Endothelial cell of umbilical vein (primary cell): ENCODE measurements at regions not wholly inside any gene's neighbourhood (a gene's known extent, or its start where the extent isn't known, plus 50 kb on each side); places are given as distances from the start of the nearest gene placed in this dataset.

ENCODE experiments used
- BruUV-seq: library from RNA; stranded (reverse); fragments of 400-500 nt; replicated peaks from 2 replicates; lab custom pipeline; 2021; lab: Mats Ljungman, UMichigan
- CTCF ChIA-PET: fragments of 300-600, 350-600 bp; sonication (Branson Sonifier 250); formaldehyde crosslinking; loops from one replicate; lab custom pipeline; 2021; ENCODE audit warnings: antibody characterized with exemption, inconsistent platforms; lab: Charles Lee
- POLR2A ChIA-PET: fragments of 300-600, 350-600 bp; sonication (Branson Sonifier 250); formaldehyde crosslinking; loops from one replicate; lab custom pipeline; 2021; ENCODE audit warnings: antibody characterized with exemption, inconsistent platforms; lab: Charles Lee
- DNase-seq: peaks from one replicate; pipeline ENCODE4 v3.0.0-alpha.2; 2011; ENCODE audit warnings: low read depth, low spot score
- FAIRE-seq: peaks from 2 replicates; lab custom pipeline; 2011; peaks lifted over from hg19 to GRCh38; lab: Jason Lieb, UNC
- H2AFZ ChIP-seq: 2 replicates; pipeline ENCODE4 v1.6.0; 2012; ENCODE audit warnings: low read depth, low read length, control low read depth, inconsistent platforms
- H3K27ac ChIP-seq: 2 replicates; pipeline ENCODE4 v1.5.1; 2011; ENCODE audit warnings: low read depth, mild to moderate bottlenecking, control low read depth, low read length, moderate library complexity; ENCODE audit not compliant: insufficient read depth
- H3K27me3 ChIP-seq, 2 experiments: 2 replicates each; pipeline versions ENCODE4 v1.6.0 to v1.6.1; 2011; ENCODE audit warnings: low read length in 2 of 2, mixed read lengths in 1 of 2; ENCODE audit not compliant: control insufficient read depth in 2 of 2, insufficient read depth in 2 of 2
- H3K36me3 ChIP-seq, 2 experiments: 2 replicates in 1 of 2; 3 replicates in 1 of 2; pipeline ENCODE4 v1.5.1; 2011; ENCODE audit warnings: low read length in 2 of 2, mild to moderate bottlenecking in 1 of 2, moderate library complexity in 1 of 2; ENCODE audit not compliant: control insufficient read depth in 2 of 2, insufficient read depth in 2 of 2; ENCODE audit errors: extremely low read depth in 1 of 2
- H3K4me1 ChIP-seq: 3 replicates; pipeline ENCODE4 v1.5.1; 2011; ENCODE audit warnings: mild to moderate bottlenecking, low read length; ENCODE audit not compliant: control insufficient read depth, insufficient read depth; ENCODE audit errors: extremely low read depth
- H3K4me2 ChIP-seq: 2 replicates; pipeline ENCODE4 v1.6.1; 2011; ENCODE audit warnings: low read length, control low read depth, mixed read lengths; ENCODE audit not compliant: insufficient read depth
- H3K4me3 ChIP-seq, 3 experiments: fragments of 200-600 bp in 1 of 3; sonication (generic), shearing (Covaris generic) in 1 of 3; replicated peaks in 1 of 3; 2 replicates each; pipeline ENCODE4 v1.5.1; 2011 to 2016; ENCODE audit warnings: control low read depth in 3 of 3, low read length in 3 of 3, mild to moderate bottlenecking in 2 of 3, inconsistent platforms in 1 of 3, low read depth in 1 of 3, moderate library complexity in 1 of 3; ENCODE audit not compliant: insufficient read depth in 1 of 3
- H3K79me2 ChIP-seq: 2 replicates; pipeline ENCODE4 v1.6.0; 2012; ENCODE audit warnings: low read length, inconsistent platforms; ENCODE audit not compliant: control insufficient read depth, insufficient read depth
- H3K9ac ChIP-seq: replicated peaks from 2 replicates; pipeline ENCODE3; 2011; ENCODE audit warnings: low read length, control low read depth; ENCODE audit not compliant: insufficient read depth; ENCODE audit errors: extremely low read depth
- H3K9me1 ChIP-seq: replicated peaks from 3 replicates; pipeline ENCODE4 v1.6.0; 2011; ENCODE audit warnings: mild to moderate bottlenecking, low read length; ENCODE audit not compliant: control insufficient read depth, insufficient read depth; ENCODE audit errors: extremely low read depth
- H3K9me3 ChIP-seq: replicated peaks from 2 replicates; pipeline ENCODE4 v1.5.1; 2012; ENCODE audit warnings: low read length, inconsistent platforms; ENCODE audit not compliant: control insufficient read depth, insufficient read depth
- H4K20me1 ChIP-seq: replicated peaks from 2 replicates; pipeline ENCODE3; 2011; ENCODE audit warnings: mild to moderate bottlenecking, low read length; ENCODE audit not compliant: control insufficient read depth, insufficient read depth; ENCODE audit errors: extremely low read depth
- EZH2 ChIP-seq: IDR thresholded peaks from 2 replicates; pipeline ENCODE4 v1.6.1; 2012; ENCODE audit warnings: borderline replicate concordance, low read depth, mild to moderate bottlenecking, moderate library complexity, low read length, inconsistent platforms; ENCODE audit not compliant: severe bottlenecking
- FOS ChIP-seq: IDR thresholded peaks from 2 replicates; pipeline ENCODE4 v1.6.1; 2011; ENCODE audit warnings: mild to moderate bottlenecking, low read length, moderate library complexity, borderline replicate concordance; ENCODE audit not compliant: insufficient read depth
- GATA2 ChIP-seq: IDR thresholded peaks from 2 replicates; pipeline ENCODE4 v1.7.0; 2011; ENCODE audit warnings: low read depth, mild to moderate bottlenecking, moderate library complexity, mixed read lengths, low read length; ENCODE audit not compliant: insufficient read length, insufficient read depth
- JUN ChIP-seq: IDR thresholded peaks from 2 replicates; pipeline ENCODE4 v1.6.1; 2011; ENCODE audit warnings: borderline replicate concordance, low read depth; ENCODE audit not compliant: insufficient read length, insufficient read depth
- MYC ChIP-seq: IDR thresholded peaks from one replicate; pipeline ENCODE4 v1.6.1; 2011; ENCODE audit warnings: mild to moderate bottlenecking, low read depth, low read length
- POLR2A ChIP-seq: IDR thresholded peaks from 2 replicates; pipeline ENCODE4 v1.6.1; 2012; ENCODE audit warnings: low read depth, mild to moderate bottlenecking, control low read depth, low read length
- dilution Hi-C: fragments of 300-500 bp; cut with MboI; formaldehyde crosslinking; loops from one replicate; pipeline ENCODE4 v1.15.0; 2019; ENCODE audit warnings: low sequenced_read_pairs; ENCODE audit not compliant: extremely low pct_ligation_motif_present
- intact Hi-C: fragments of 100-400 bp; cut with micrococcal nuclease; formaldehyde crosslinking; loops from one replicate; pipeline ENCODE4 v1.10.0; 2022
- TF ChIP-seq, protein P1 (sequence below), 2 donors: IDR thresholded peaks; 1 replicate in 1 of 2; 2 replicates in 1 of 2; pipeline ENCODE4 v1.5.1; 2011; ENCODE audit warnings: low read length in 2 of 2, mild to moderate bottlenecking in 2 of 2, moderate library complexity in 2 of 2, control low read depth in 1 of 2, inconsistent platforms in 1 of 2, low read depth in 1 of 2; ENCODE audit not compliant: insufficient read depth in 1 of 2; ENCODE audit errors: extremely low read depth in 1 of 2

DNA sequence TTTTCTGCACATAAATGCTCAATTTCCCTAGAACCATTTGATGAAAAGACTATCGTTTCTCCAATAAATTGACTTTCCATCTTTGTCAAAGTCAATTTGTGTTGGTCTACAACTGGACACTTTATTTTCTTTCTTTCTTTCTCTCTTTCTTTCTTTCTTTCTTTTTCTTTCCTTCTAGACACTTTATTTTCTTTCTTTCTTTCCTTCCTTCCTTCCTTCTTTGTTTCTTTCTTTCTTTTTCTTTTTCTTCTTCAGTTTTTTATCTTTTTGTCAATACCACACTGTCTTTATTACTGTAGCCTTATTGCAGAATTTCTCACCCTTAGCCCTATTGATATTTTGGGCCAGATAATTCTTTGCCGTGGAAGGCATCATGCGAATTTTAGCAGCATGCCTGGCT lies 73.5 kb downstream of the FASLG start:
- dilution Hi-C loops: no loop called here
- intact Hi-C loops: no loop called here
- H3K79me2 ChIP-seq: no peaks in the 10 kb centered on the region
- TF ChIP-seq JUN (no peak), MYC (no peak), POLR2A (no peak)
- TF ChIP-seq, protein P1, sequence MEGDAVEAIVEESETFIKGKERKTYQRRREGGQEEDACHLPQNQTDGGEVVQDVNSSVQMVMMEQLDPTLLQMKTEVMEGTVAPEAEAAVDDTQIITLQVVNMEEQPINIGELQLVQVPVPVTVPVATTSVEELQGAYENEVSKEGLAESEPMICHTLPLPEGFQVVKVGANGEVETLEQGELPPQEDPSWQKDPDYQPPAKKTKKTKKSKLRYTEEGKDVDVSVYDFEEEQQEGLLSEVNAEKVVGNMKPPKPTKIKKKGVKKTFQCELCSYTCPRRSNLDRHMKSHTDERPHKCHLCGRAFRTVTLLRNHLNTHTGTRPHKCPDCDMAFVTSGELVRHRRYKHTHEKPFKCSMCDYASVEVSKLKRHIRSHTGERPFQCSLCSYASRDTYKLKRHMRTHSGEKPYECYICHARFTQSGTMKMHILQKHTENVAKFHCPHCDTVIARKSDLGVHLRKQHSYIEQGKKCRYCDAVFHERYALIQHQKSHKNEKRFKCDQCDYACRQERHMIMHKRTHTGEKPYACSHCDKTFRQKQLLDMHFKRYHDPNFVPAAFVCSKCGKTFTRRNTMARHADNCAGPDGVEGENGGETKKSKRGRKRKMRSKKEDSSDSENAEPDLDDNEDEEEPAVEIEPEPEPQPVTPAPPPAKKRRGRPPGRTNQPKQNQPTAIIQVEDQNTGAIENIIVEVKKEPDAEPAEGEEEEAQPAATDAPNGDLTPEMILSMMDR (IDR thresholded peaks at IDR 0.05; ENCODE audit: extremely low read depth in 1 of 2, insufficient read depth in 1 of 2, low read depth in 1 of 2, low read length in 2 of 2): no peak
- H3K36me3 ChIP-seq: no peaks in the 10 kb centered on the region
- ChIA-PET POLR2A (no interaction called here), CTCF (interaction anchor here (1.3 to 2.9 kb wide), 2 partner anchors 13 to 123 kb away, joined by 3 to 11 read pairs; no protein-coding TSS in a partner anchor)
- no peak overlapping the region for H3K9ac ChIP-seq
- BruUV-seq: no TSS peak
- no peak overlapping the region for H3K27ac ChIP-seq
- no peak overlapping the region for H3K4me2 ChIP-seq
- FAIRE-seq (no peak), DNase-seq (no peak)
- H3K27me3 ChIP-seq: no peaks in the 10 kb centered on the region
- H3K4me1 ChIP-seq: no peaks in the 10 kb centered on the region
- H3K9me3 ChIP-seq: no peaks in the 10 kb centered on the region
- H4K20me1 ChIP-seq: no peaks in the 10 kb centered on the region
- no peak overlapping the region for H2AFZ ChIP-seq
- H3K9me1 ChIP-seq: no peaks in the 10 kb centered on the region
- H3K4me3 ChIP-seq: no peak overlapping the region

DNA sequence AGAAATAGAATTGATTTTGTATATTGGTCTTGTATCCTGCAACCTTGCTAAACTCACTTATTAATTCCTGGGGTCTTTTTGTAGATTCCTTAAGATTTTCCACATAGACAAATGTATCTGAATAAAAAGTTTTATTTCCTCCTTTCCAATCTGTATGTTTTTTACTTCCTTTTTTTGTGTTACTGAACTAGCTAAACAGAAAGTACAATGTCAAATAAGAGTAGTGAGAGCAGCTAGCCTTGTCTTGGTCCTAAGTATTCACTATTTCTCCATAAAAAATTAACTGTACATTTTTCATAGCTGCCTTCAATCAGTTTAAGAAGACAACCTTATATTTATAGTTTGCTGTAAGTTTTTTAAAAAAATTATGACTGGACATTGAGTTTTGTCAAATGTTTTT lies 74.9 kb downstream of the FASLG start:
- no peak for FAIRE-seq
- Histone ChIP-seq H3K9me1 (no peaks in the 10 kb centered on the region), H3K9ac (no peak overlapping the region), H3K4me1 (no peaks in the 10 kb centered on the region), H2AFZ (no peak overlapping the region), H3K27me3 (no peaks in the 10 kb centered on the region), H3K27ac (no peak overlapping the region), H4K20me1 (no peaks in the 10 kb centered on the region), H3K36me3 (no peaks in the 10 kb centered on the region), H3K4me3 (no peak overlapping the region), H3K79me2 (no peaks in the 10 kb centered on the region), H3K9me3 (no peaks in the 10 kb centered on the region), H3K4me2 (no peak overlapping the region)
- intact Hi-C loops: no loop called here
- ChIA-PET POLR2A (no interaction called here), CTCF (interaction anchor here (1.3 kb wide), 1 partner anchor 124 kb away, joined by 3 read pairs; no protein-coding TSS in a partner anchor)
- BruUV-seq: no TSS peak
- DNase-seq: no peak
- TF ChIP-seq MYC: no peak
- TF ChIP-seq FOS: no peak
- no peak for TF ChIP-seq POLR2A
- TF ChIP-seq JUN: no peak
- TF ChIP-seq EZH2: no peak
- TF ChIP-seq GATA2: no peak
- TF ChIP-seq, protein P1 (IDR thresholded peaks at IDR 0.05; ENCODE audit: extremely low read depth in 1 of 2, insufficient read depth in 1 of 2, low read depth in 1 of 2, low read length in 2 of 2): no peak
- dilution Hi-C loops: no loop called here
